GM21619 (cell line): ENCODE measurements at regions not wholly inside any gene's neighbourhood (a gene's known extent, or its start where the extent isn't known, plus 50 kb on each side); places are given as distances from the start of the nearest gene placed in this dataset.

Source experiments
- ATAC-seq: cut with Tn5 transposase; IDR thresholded peaks from one replicate; pipeline ENCODE4 v1.9.1; 2021; ENCODE audit not compliant: unreplicated experiment

- no peak for ATAC-seq
Observed at GRCh38 chr11:36874291-36874690, 276.3 kb upstream of the RAG2 start.

DNA sequence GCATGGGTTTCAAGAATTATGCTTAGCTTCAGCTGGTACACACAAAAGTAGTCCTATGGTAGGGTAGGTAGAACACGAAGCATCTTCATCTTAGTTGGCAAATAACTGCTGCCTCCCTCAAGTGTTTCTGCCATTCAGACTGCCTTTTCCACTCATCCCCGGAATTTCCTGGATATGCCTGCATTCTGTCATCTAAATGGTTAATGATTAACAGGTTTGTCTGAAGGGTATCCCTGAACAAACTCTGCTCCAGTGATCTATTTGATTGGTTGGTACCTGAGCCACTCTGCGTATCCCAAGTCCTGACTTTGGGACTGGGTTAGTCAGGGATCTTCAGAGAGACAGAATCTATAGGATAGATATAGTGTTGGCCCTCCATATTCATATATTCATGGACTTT, 272.3 kb upstream of the RAG2 start:
- ATAC-seq: no peak

- no peak for ATAC-seq
Observed at GRCh38 chr11:36868380-36868779, 270.3 kb upstream of the RAG2 start.

DNA sequence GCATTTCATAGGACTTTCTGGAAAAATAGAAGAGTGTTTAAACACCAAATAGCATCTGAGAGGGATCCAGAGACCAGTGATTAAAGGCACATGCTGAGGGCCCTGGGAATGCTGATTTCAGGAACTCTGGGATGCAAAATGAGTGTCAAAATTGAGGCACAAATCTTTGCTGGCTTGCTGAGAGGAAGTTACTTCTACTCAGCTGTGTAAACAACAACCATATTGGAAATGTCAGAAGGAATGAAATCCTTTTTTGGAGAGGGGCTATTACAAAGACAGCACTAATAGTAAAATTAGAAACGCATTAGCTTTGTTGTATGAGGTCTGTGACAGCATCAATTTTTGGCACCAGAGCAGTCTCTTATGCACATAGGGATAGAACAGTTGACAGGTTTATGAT, 267.8 kb upstream of the RAG2 start:
- ATAC-seq: no peak

GRCh38 chr11:36854875-36855274, 256.8 kb upstream of the RAG2 start:
- ATAC-seq: no peak

GRCh38 chr11:36848660-36849059, 250.6 kb upstream of the RAG2 start:
- ATAC-seq: no peak

- no peak for ATAC-seq
Observed at GRCh38 chr11:36840378-36840777, 242.3 kb upstream of the RAG2 start.

DNA sequence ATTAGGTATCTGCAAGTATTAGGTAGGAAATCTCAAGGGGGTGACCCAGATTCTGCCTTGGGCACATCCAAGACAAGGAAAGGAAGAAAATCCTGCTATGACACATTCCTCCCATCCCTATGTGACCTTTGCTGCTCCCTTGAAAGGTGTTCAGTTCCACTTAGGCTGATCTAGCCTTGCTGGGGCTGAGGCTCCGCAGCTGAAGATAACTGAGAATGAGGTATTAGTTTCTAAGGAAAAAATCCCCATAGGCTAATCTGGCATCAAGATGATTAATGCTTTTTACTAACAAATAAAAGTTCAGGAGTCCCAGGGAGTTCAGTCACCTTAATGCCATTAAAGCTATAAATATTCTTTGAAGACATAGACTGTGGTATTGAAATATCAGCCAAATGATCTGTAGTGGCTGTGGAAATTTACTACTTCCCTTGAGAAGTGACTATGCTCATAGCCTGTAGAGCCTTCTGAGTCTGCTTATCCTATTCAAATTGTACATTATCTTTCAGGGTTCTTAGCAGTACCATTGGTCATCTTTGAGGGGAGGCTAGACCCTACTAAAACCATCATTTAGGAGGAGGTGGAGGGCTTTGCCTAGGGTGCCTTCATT, 239.9 kb upstream of the RAG2 start:
- no peak for ATAC-seq

- ATAC-seq: no peak
Observed at GRCh38 chr11:36825251-36825650, 227.2 kb upstream of the RAG2 start.

DNA sequence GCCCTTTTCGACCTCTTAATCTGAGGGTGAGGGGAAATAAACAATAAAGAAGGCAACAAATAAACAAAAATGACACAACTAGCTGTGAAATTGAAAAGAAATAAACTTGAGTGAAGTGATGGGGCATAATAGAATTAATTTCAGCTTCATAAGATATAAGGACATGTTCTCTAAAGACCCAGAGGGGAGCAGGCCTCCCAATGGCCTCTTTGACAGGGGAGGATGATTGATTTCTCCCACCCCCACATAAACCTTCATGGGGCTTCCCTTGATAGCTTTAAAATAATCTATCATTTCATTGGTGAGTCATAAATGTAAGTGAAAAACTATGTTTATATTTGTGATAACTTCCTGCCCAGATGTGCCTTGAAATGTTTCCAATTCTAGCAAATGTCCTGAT, 226.3 kb upstream of the RAG2 start:
- no peak for ATAC-seq

- no peak for ATAC-seq
Observed at GRCh38 chr11:36822829-36823228, 224.8 kb upstream of the RAG2 start.

DNA sequence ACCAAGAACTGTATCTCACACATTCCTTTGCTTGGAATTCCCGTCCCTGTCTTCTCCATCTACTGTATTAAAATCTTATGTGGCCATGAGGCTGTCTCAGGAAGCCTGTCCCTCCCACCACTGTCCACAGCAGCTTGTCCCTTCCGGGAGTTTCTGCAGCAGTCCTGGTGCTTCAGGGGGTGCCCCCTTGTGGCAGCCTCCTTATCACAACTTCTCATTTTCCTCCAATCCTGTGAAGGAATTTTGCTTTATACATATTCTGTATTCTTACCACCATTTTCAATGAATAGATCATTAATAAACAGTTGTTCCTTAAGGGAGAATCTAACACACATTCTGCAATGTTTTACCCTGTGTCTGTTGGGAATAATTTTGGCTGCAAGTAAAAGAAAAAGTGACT, 220.4 kb upstream of the RAG2 start:
- no peak for ATAC-seq

GRCh38 chr11:36817336-36817965, 219.4 kb upstream of the RAG2 start:
- no peak for ATAC-seq

GRCh38 chr11:36809303-36809702, 211.3 kb upstream of the RAG2 start:
- no peak for ATAC-seq

- ATAC-seq: no peak
Observed at GRCh38 chr11:36807871-36808270, 209.8 kb upstream of the RAG2 start.

GRCh38 chr11:36803084-36803483, 205.0 kb upstream of the RAG2 start:
- no peak for ATAC-seq

- no peak for ATAC-seq
Observed at GRCh38 chr11:36792996-36793914, 195.2 kb upstream of the RAG2 start.

DNA sequence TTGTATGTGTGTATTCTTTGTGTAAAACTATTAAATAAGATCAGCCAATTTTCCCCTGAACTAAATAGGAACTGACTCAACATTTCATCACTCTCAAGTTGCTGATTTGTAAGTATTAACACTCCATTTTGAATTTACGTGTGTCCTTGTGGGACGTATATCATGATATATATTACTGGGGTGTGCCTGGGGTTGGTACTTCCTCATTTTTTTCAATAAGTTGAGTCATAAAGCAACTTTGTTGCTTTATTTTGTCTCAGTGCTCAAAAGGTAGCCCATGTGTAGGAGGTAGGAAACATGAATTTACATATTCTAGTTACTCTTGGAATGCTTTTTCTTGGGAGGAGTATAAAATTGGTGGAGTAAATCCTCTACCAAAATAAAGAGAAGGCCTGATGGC, 193.9 kb upstream of the RAG2 start:
- ATAC-seq: no peak

- no peak for ATAC-seq
Observed at GRCh38 chr11:36790526-36790925, 192.5 kb upstream of the RAG2 start.

DNA sequence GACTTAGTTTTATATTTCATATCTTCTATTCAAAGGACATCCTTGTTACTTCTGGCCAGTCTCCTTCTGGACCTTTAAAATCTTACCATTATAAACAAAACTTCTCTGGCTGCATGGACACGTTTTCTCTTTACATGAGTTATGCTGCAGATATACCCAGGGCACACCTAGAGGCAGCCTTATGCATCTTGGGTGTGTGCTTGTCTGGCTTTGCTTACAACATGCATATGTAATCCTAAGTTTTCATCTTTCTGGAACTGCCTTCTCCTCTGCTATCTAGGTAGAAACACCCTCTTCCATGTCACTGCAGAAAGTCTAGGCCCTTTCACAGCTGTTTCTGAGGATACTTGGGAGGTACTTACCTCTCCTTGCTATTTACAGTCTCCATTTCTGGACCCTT, 185.8 kb upstream of the RAG2 start:
- ATAC-seq: no peak

- ATAC-seq: no peak
Observed at GRCh38 chr11:36779791-36780190, 181.8 kb upstream of the RAG2 start.

DNA sequence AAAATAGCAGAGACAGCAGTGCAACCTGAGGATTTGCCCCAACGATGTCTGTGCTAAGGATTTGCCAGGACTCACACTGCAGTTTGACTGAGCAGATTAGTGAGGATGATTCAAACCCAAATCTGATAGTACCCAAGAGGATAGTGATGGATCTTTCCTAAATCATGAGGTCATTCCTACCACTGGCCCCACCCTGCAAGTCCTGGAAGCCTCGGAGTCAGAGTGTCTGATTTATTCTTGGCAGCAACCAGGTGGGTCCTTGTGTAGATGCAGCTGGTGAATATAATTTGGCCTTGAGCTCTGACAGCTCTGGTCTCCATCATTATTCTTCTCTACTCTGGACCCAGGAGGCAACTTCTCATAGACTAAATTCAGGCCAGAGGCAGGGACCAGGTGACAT, 179.3 kb upstream of the RAG2 start:
- no peak for ATAC-seq
